ENCODE measurements at regions not wholly inside any gene's neighbourhood (a gene's known extent, or its start where the extent isn't known, plus 50 kb on each side); places are given as distances from the start of the nearest gene placed in this dataset.

DNA sequence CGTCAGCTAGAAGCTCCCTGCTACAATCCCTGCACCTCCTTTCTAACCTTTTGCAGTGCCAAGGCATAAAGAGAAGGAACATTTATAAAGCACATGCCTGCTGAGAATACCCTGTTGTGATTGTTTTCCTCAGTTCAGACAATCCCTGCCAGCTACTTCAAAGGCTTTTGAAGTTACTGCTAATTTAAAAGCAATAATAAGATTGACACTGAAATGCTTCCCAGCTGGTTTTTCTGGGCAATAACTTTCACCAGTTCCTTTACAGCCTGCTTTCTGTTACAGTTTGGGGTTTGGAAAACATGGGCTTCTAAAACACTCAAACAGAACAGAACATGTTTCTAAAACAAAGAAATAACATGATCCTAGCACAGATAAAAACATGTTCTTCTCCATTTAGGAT lies 232.3 kb upstream of the CPEB2 start:
- no peak overlapping the region for H3K4me3 ChIP-seq
- no peaks in the 10 kb centered on the region for H3K9me3 ChIP-seq
- no peak overlapping the region for H3K27ac ChIP-seq
- no peak for DNase-seq
- H3K4me1 ChIP-seq: peaks cover 0 to 2% (median 0%) of the 10 kb centered on the region in 4 donors
- TF ChIP-seq, protein P1, sequence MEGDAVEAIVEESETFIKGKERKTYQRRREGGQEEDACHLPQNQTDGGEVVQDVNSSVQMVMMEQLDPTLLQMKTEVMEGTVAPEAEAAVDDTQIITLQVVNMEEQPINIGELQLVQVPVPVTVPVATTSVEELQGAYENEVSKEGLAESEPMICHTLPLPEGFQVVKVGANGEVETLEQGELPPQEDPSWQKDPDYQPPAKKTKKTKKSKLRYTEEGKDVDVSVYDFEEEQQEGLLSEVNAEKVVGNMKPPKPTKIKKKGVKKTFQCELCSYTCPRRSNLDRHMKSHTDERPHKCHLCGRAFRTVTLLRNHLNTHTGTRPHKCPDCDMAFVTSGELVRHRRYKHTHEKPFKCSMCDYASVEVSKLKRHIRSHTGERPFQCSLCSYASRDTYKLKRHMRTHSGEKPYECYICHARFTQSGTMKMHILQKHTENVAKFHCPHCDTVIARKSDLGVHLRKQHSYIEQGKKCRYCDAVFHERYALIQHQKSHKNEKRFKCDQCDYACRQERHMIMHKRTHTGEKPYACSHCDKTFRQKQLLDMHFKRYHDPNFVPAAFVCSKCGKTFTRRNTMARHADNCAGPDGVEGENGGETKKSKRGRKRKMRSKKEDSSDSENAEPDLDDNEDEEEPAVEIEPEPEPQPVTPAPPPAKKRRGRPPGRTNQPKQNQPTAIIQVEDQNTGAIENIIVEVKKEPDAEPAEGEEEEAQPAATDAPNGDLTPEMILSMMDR (IDR thresholded peaks at IDR 0.05): no peak
- no peaks in the 10 kb centered on the region for H3K36me3 ChIP-seq
- H3K27me3 ChIP-seq: no peaks in the 10 kb centered on the region
- intact Hi-C loops (cut with DNase I; ENCODE audit: low total_unique reads): no loop called here

DNA sequence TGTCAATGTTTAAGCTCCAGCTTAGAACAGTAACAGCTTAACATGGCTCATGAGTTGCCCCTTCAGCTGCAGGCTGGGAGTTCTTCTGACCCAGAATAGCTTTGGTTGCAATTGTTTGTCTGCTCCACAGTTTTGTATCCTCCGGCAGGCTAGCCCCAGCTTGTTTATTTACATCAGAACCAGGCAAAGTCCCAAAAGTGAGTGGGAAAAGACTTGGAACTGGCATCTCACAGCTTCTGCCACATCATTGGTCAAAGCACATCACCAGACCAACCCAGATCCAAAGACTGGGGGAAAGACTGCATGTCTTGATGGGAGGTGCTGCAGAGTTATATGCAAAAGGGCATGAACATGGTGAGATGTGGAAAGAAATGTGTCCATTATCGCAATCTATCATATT lies 231.2 kb upstream of the CPEB2 start:
- no peaks in the 10 kb centered on the region for H3K9me3 ChIP-seq
- H3K4me3 ChIP-seq: no peak overlapping the region
- intact Hi-C loops (cut with DNase I; ENCODE audit: low total_unique reads): no loop called here
- TF ChIP-seq, protein P1 (IDR thresholded peaks at IDR 0.05): no peak
- H3K4me1 ChIP-seq: peaks cover 0 to 2% (median 0%) of the 10 kb centered on the region in 4 donors
- H3K36me3 ChIP-seq: no peaks in the 10 kb centered on the region
- DNase-seq: no peak
- H3K27ac ChIP-seq: no peak overlapping the region
- no peaks in the 10 kb centered on the region for H3K27me3 ChIP-seq

DNA sequence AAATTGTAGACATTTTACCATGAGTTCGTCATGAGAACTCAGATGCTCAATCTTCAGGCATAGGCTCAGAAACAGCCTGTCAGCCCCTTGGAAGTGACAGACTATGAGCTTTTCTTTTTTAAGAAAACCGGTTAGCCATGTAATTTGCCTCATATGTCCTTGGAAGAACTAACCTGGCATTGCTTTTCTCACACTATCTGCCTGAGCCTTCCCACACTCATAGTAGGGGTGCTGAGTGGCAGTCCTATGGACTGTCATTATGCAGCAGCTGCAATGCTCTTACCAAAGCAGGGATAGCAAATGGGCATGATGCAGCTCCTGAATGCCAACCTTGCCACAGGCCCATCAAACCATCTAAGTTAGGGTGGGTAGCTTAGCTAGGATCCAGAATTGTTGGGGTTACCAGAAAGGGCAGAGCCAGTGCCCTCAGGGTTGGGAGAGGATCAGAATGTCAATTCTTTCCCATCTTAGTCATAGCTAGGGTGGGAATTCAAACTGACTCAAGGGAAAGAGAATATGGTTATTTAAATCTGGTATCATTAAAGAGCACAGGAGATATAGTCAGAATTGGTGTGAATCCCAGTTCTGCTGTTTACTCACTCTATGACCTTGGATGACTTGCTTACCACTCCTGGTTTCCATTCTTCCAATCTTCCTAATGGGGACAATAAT lies 230.6 kb upstream of the CPEB2 start:
- no peak overlapping the region for H3K27ac ChIP-seq
- TF ChIP-seq, protein P1 (IDR thresholded peaks at IDR 0.05): no peak
- intact Hi-C loops (cut with DNase I; ENCODE audit: low total_unique reads): no loop called here
- H3K27me3 ChIP-seq: no peaks in the 10 kb centered on the region
- H3K4me3 ChIP-seq: no peak overlapping the region
- no peak for DNase-seq
- H3K4me1 ChIP-seq: peaks cover 0 to 2% (median 0%) of the 10 kb centered on the region in 4 donors
- no peaks in the 10 kb centered on the region for H3K36me3 ChIP-seq
- no peaks in the 10 kb centered on the region for H3K9me3 ChIP-seq

DNA sequence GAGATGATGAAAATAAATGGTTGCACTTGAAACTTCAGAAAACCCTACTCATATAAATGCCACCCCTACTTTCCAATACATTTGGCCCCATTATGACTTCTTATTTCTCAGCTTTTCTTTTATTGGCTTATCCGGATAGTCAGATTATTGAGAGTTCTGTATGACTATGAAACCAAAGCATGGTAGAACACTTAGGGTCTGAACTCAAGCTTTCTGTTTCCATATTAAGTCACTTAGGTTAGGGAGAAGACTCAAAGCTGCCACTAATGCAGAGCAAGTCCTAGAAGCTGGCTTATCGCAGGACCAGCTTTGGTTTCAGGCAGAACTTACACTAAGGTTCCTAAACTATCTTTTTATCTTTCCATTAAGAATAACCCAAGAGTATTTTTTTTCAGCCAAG lies 229.9 kb upstream of the CPEB2 start:
- no peak for DNase-seq
- Histone ChIP-seq H3K36me3 (no peaks in the 10 kb centered on the region), H3K27ac (no peak overlapping the region), H3K27me3 (no peaks in the 10 kb centered on the region), H3K9me3 (no peaks in the 10 kb centered on the region), H3K4me3 (no peak overlapping the region), H3K4me1 (peaks cover 0 to 2% (median 0%) of the 10 kb centered on the region in 4 donors)
- TF ChIP-seq, protein P1 (IDR thresholded peaks at IDR 0.05): no peak
- intact Hi-C loops (cut with DNase I; ENCODE audit: low total_unique reads): no loop called here

DNA sequence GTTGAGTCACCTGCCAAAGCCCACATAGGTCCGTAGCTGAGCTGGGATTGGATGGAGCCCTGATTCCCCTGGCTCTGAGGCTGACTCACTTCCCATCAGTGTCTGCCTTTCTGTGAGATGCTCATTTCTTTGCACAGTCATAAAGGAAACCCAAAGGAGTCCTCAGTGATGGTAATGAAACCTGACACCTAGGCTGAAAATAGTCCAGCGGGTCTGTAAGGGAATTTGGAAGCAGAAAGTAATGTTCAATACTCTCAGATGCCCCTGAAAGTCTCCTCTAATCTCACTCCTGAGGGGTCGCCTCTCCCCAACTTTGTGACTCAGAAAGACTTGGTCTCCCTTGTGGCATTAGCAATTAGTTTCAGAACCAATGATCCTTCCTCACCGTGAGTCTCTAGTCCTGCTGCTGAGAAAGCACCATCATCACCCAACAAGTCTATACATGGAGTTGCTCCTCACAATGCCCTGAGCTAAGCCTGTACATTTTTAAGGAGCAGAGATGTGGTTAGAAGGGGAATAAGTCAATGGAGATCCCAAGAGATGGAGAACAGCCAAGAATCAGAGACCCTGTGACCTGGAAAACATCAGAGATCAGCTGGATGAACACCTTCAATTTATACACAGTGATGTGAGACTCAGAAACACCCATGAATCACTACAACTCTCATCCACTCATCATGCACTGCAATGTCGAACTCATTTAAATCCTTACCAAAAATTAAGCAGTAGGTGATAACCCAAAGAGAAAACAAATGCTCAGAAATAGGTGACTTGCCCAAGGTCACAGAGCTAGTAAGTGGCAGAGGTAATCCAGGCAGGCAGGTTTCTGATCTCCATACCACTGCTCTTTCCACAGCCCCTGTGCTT lies 219.0 kb upstream of the CPEB2 start:
- no peak for DNase-seq
- Histone ChIP-seq H3K4me3 (no peak overlapping the region), H3K9me3 (no peaks in the 10 kb centered on the region), H3K4me1 (no peaks in the 10 kb centered on the region), H3K27ac (no peak overlapping the region), H3K27me3 (no peaks in the 10 kb centered on the region), H3K36me3 (no peaks in the 10 kb centered on the region)
- intact Hi-C loops (cut with DNase I; ENCODE audit: low total_unique reads): no loop called here
- TF ChIP-seq, protein P1 (IDR thresholded peaks at IDR 0.05): no peak

Measured in tibial artery (tissue), 4 donors.